HEK293 (cell line): ENCODE measurements at regions not wholly inside any gene's neighbourhood (a gene's known extent, or its start where the extent isn't known, plus 50 kb on each side); places are given as distances from the start of the nearest gene placed in this dataset.

ENCODE experiments used
- CTCF ChIA-PET: fragments of 350-600 bp; formaldehyde crosslinking; extraction: SDS; loops from one replicate; lab custom pipeline; 2021; ENCODE audit warnings: antibody characterized with exemption; lab: Yijun Ruan, JAX
- POLR2A ChIA-PET: fragments of 300-600 bp; formaldehyde crosslinking; extraction: SDS; loops from one replicate; lab custom pipeline; 2020; ENCODE audit warnings: antibody characterized with exemption, inconsistent platforms; lab: Yijun Ruan, JAX
- H3K27ac ChIP-seq: fragments of 200-500 bp; sonication (Bioruptor generic); 2 replicates; pipeline ENCODE4 v1.5.1; 2014; ENCODE audit warnings: low read depth, low read length, control low read depth, inconsistent platforms; ENCODE audit errors: extremely low read depth
- H3K36me3 ChIP-seq, 2 experiments: fragments of 200-500 bp in 1 of 2; sonication (Bioruptor generic) in 1 of 2; 1 replicate in 1 of 2; 2 replicates in 1 of 2; pipeline ENCODE4 v1.5.1; 2014 to 2017; ENCODE audit warnings: inconsistent platforms in 2 of 2, low read length in 2 of 2; ENCODE audit not compliant: control insufficient read depth in 2 of 2, insufficient read depth in 1 of 2
- H3K4me1 ChIP-seq: fragments of 200-500 bp; sonication (Bioruptor generic); 2 replicates; pipeline ENCODE4 v1.5.1; 2014; ENCODE audit warnings: mild to moderate bottlenecking, low read length, inconsistent platforms; ENCODE audit not compliant: control insufficient read depth, insufficient read depth
- H3K4me3 ChIP-seq: 2 replicates; pipeline ENCODE4 v1.5.1; 2011; ENCODE audit warnings: low read depth, mild to moderate bottlenecking, control low read depth, low read length, moderate library complexity
- H3K9me3 ChIP-seq: fragments of 200-500 bp; sonication (Bioruptor generic); 2 replicates; pipeline ENCODE4 v1.5.1; 2014; ENCODE audit warnings: low read depth, low read length, inconsistent platforms; ENCODE audit not compliant: control insufficient read depth, insufficient read depth
- GLIS1 ChIP-seq: fragments of 450-650 bp; formaldehyde crosslinking; IDR thresholded peaks from 2 replicates; pipeline ENCODE4 v1.5.1; 2016; ENCODE audit warnings: missing biosample characterization, missing genetic modification characterization
- MEIS1 ChIP-seq: sonication (generic); formaldehyde crosslinking; IDR thresholded peaks from 2 replicates; pipeline ENCODE4 v1.8.1; 2022; ENCODE audit warnings: missing genetic modification reagents, mild to moderate bottlenecking, borderline replicate concordance
- OSR2 ChIP-seq: fragments of 450-650 bp; formaldehyde crosslinking; IDR thresholded peaks from 2 replicates; pipeline ENCODE4 v1.5.1; 2016; ENCODE audit warnings: missing biosample characterization, missing genetic modification characterization
- PATZ1 ChIP-seq: fragments of 450-650 bp; formaldehyde crosslinking; IDR thresholded peaks from 2 replicates; pipeline ENCODE4 v1.5.1; 2016; ENCODE audit warnings: missing biosample characterization, missing genetic modification characterization
- PBX3 ChIP-seq: sonication (generic); formaldehyde crosslinking; IDR thresholded peaks from 2 replicates; pipeline ENCODE4 v1.8.1; 2022; ENCODE audit warnings: mild to moderate bottlenecking, moderate library complexity, missing genetic modification reagents
- PRDM2 ChIP-seq: fragments of 450-650 bp; formaldehyde crosslinking; IDR thresholded peaks from 2 replicates; pipeline ENCODE4 v1.5.1; 2016; ENCODE audit warnings: missing biosample characterization, missing genetic modification characterization, borderline replicate concordance
- ZNF155 ChIP-seq: fragments of 450-650 bp; formaldehyde crosslinking; IDR thresholded peaks from 2 replicates; pipeline ENCODE4 v1.5.1; 2016; ENCODE audit warnings: missing biosample characterization, missing genetic modification characterization
- ZNF157 ChIP-seq: fragments of 450-650 bp; formaldehyde crosslinking; IDR thresholded peaks from 2 replicates; pipeline ENCODE4 v1.5.1; 2016; ENCODE audit warnings: missing biosample characterization, missing genetic modification characterization
- ZNF248 ChIP-seq: fragments of 450-650 bp; formaldehyde crosslinking; IDR thresholded peaks from 2 replicates; pipeline ENCODE4 v1.5.1; 2017; ENCODE audit warnings: missing biosample characterization, missing genetic modification characterization
- ZNF26 ChIP-seq: fragments of 450-650 bp; formaldehyde crosslinking; IDR thresholded peaks from 2 replicates; pipeline ENCODE4 v1.5.1; 2016; ENCODE audit warnings: missing biosample characterization, missing genetic modification characterization
- ZNF292 ChIP-seq: fragments of 450-650 bp; formaldehyde crosslinking; IDR thresholded peaks from 2 replicates; pipeline ENCODE4 v1.5.1; 2016; ENCODE audit warnings: low read depth, missing biosample characterization, missing genetic modification characterization, borderline replicate concordance
- ZNF354C ChIP-seq: fragments of 450-650 bp; formaldehyde crosslinking; IDR thresholded peaks from 2 replicates; pipeline ENCODE4 v1.5.1; 2016; ENCODE audit warnings: missing biosample characterization, missing genetic modification characterization, low read depth, borderline replicate concordance
- ZNF529 ChIP-seq: fragments of 450-650 bp; formaldehyde crosslinking; IDR thresholded peaks from 2 replicates; pipeline ENCODE4 v1.5.1; 2017; ENCODE audit warnings: missing genetic modification characterization, missing biosample characterization; ENCODE audit not compliant: insufficient replicate concordance
- ZNF624 ChIP-seq: fragments of 450-650 bp; formaldehyde crosslinking; IDR thresholded peaks from 2 replicates; pipeline ENCODE4 v1.5.1; 2017; ENCODE audit warnings: missing biosample characterization, missing genetic modification characterization
- ZNF664 ChIP-seq: fragments of 450-650 bp; formaldehyde crosslinking; IDR thresholded peaks from 2 replicates; pipeline ENCODE4 v1.5.1; 2016; ENCODE audit warnings: missing biosample characterization, missing genetic modification characterization
- ZNF677 ChIP-seq: fragments of 450-650 bp; IDR thresholded peaks from 2 replicates; pipeline ENCODE4 v1.5.0; 2018; ENCODE audit warnings: missing biosample characterization, mild to moderate bottlenecking, missing genetic modification characterization, moderate library complexity
- ZNF701 ChIP-seq: fragments of 450-650 bp; formaldehyde crosslinking; IDR thresholded peaks from 2 replicates; pipeline ENCODE4 v1.5.1; 2016; ENCODE audit warnings: missing biosample characterization, missing genetic modification characterization
- ZSCAN23 ChIP-seq: fragments of 450-650 bp; formaldehyde crosslinking; IDR thresholded peaks from 2 replicates; pipeline ENCODE4 v1.5.1; 2016; ENCODE audit warnings: missing biosample characterization, missing genetic modification characterization
- TF ChIP-seq, protein P1 (sequence below): fragments of 450-650 bp; formaldehyde crosslinking; IDR thresholded peaks from 2 replicates; pipeline ENCODE4 v1.5.1; 2016; ENCODE audit warnings: missing biosample characterization, missing genetic modification characterization
- TF ChIP-seq, protein P2 (sequence below): fragments of 450-650 bp; formaldehyde crosslinking; IDR thresholded peaks from 2 replicates; pipeline ENCODE4 v1.5.1; 2016; ENCODE audit warnings: missing biosample characterization, missing genetic modification characterization

DNA sequence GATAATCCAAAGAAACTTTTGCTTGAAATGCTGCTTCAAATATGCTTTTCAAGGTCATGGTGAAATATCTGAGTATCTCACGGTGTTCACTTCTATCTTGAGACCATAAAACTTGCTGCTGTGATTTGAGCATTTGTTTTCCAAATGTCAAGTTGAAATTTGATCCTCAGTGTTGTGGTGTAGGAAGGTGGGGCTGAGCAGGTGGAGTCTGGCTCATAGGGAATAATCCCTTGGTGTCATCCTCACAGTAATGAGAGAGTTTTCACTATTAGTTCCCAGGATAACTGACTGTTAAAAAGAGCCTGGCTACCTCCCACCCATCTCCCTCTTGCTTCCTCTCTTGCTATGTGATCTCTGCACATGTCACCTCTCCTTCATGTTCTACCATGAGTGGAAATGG is 858.0 kb upstream of the SLITRK5 start:
- TF ChIP-seq PBX3 (CRISPR knock-in tag) (no peak), ZNF529 (tag by site-specific recombination) (no peak), ZNF292 (tag by site-specific recombination) (no peak), MEIS1 (CRISPR knock-in tag) (no peak), PRDM2 (tag by site-specific recombination) (no peak), ZNF248 (tag by site-specific recombination) (no peak), GLIS1 (tag by site-specific recombination) (no peak)
- TF ChIP-seq, protein P1, sequence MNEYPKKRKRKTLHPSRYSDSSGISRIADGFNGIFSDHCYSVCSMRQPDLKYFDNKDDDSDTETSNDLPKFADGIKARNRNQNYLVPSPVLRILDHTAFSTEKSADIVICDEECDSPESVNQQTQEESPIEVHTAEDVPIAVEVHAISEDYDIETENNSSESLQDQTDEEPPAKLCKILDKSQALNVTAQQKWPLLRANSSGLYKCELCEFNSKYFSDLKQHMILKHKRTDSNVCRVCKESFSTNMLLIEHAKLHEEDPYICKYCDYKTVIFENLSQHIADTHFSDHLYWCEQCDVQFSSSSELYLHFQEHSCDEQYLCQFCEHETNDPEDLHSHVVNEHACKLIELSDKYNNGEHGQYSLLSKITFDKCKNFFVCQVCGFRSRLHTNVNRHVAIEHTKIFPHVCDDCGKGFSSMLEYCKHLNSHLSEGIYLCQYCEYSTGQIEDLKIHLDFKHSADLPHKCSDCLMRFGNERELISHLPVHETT (tag by site-specific recombination) = no peak
- ChIA-PET CTCF (no interaction called here), POLR2A (no interaction called here)

GRCh38 chr13:86825410-86825809 is 845.8 kb upstream of the SLITRK5 start:
- H3K4me3 ChIP-seq = no peak overlapping the region
- ChIA-PET CTCF (no interaction called here), POLR2A (no interaction called here)
- no peaks in the 10 kb centered on the region for H3K36me3 ChIP-seq
- H3K27ac ChIP-seq = no peak overlapping the region
- no peaks in the 10 kb centered on the region for H3K9me3 ChIP-seq
- no peaks in the 10 kb centered on the region for H3K4me1 ChIP-seq
- no peak for TF ChIP-seq ZNF155
- no peak for TF ChIP-seq ZNF677 (tag by site-specific recombination)
- no peak for TF ChIP-seq ZSCAN23 (tag by site-specific recombination)
- TF ChIP-seq, protein P2, sequence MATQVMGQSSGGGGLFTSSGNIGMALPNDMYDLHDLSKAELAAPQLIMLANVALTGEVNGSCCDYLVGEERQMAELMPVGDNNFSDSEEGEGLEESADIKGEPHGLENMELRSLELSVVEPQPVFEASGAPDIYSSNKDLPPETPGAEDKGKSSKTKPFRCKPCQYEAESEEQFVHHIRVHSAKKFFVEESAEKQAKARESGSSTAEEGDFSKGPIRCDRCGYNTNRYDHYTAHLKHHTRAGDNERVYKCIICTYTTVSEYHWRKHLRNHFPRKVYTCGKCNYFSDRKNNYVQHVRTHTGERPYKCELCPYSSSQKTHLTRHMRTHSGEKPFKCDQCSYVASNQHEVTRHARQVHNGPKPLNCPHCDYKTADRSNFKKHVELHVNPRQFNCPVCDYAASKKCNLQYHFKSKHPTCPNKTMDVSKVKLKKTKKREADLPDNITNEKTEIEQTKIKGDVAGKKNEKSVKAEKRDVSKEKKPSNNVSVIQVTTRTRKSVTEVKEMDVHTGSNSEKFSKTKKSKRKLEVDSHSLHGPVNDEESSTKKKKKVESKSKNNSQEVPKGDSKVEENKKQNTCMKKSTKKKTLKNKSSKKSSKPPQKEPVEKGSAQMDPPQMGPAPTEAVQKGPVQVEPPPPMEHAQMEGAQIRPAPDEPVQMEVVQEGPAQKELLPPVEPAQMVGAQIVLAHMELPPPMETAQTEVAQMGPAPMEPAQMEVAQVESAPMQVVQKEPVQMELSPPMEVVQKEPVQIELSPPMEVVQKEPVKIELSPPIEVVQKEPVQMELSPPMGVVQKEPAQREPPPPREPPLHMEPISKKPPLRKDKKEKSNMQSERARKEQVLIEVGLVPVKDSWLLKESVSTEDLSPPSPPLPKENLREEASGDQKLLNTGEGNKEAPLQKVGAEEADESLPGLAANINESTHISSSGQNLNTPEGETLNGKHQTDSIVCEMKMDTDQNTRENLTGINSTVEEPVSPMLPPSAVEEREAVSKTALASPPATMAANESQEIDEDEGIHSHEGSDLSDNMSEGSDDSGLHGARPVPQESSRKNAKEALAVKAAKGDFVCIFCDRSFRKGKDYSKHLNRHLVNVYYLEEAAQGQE (tag by site-specific recombination) = no peak
- TF ChIP-seq ZNF664 (tag by site-specific recombination) = no peak
- TF ChIP-seq ZNF624 = no peak
- TF ChIP-seq ZNF157 (tag by site-specific recombination) = no peak
- TF ChIP-seq ZNF354C (tag by site-specific recombination) = no peak
- no peak for TF ChIP-seq OSR2
- TF ChIP-seq PATZ1 (tag by site-specific recombination) = no peak
- no peak for TF ChIP-seq ZNF701
- no peak for TF ChIP-seq ZNF26

More for the DNA sequence above, 858.0 kb upstream of the SLITRK5 start:
- no peaks in the 10 kb centered on the region for H3K9me3 ChIP-seq
- H3K27ac ChIP-seq = no peak overlapping the region
- H3K4me3 ChIP-seq = no peak overlapping the region
- no peaks in the 10 kb centered on the region for H3K4me1 ChIP-seq
- no peaks in the 10 kb centered on the region for H3K36me3 ChIP-seq
